8988T (cell line): ENCODE measurements at regions not wholly inside any gene's neighbourhood (a gene's known extent, or its start where the extent isn't known, plus 50 kb on each side); places are given as distances from the start of the nearest gene placed in this dataset.
"Not testable (repeated sequence)": the region's sequence is repeated elsewhere in the genome, so short reads cannot be mapped to it uniquely, and the experiment has no call there.

Source experiments
- DNase-seq: peaks from one replicate; pipeline ENCODE4 v3.0.0; 2011

- DNase-seq, result no peak
Measured at GRCh38 chr5:130549884-130550561, 615.0 kb downstream of the HINT1 start.

GRCh38 chr5:130546211-130546610, 618.8 kb downstream of the HINT1 start:
- DNase-seq, result no peak

GRCh38 chr5:130545291-130545690, 619.8 kb downstream of the HINT1 start:
- DNase-seq, result no peak

- DNase-seq, result no peak
Measured at GRCh38 chr5:130541617-130542221, 623.3 kb downstream of the HINT1 start.

- DNase-seq, result no peak
Measured at GRCh38 chr5:130536691-130537090, 628.4 kb downstream of the HINT1 start.

- DNase-seq, result no peak
Measured at GRCh38 chr5:130532786-130533185, 628.5 kb downstream of the CHSY3 start.

- DNase-seq, result no peak
Measured at GRCh38 chr5:130529511-130530485, 625.5 kb downstream of the CHSY3 start.

- DNase-seq, result no peak
Measured at GRCh38 chr5:130529111-130529510, 624.8 kb downstream of the CHSY3 start.

- no peak for DNase-seq
Measured at GRCh38 chr5:130528474-130528873, 624.2 kb downstream of the CHSY3 start.

GRCh38 chr5:130526708-130527107, 622.4 kb downstream of the CHSY3 start:
- DNase-seq, result no peak

GRCh38 chr5:130520211-130520610, 615.9 kb downstream of the CHSY3 start:
- DNase-seq, result no peak

- DNase-seq, result no peak
Measured at GRCh38 chr5:130514984-130515690, 610.9 kb downstream of the CHSY3 start.

- no peak for DNase-seq
Measured at GRCh38 chr5:130502702-130503101, 598.4 kb downstream of the CHSY3 start.

GRCh38 chr5:130501151-130501865, 597.0 kb downstream of the CHSY3 start:
- DNase-seq, result no peak

GRCh38 chr5:130500495-130500894, 596.2 kb downstream of the CHSY3 start:
- not testable (repeated sequence) for DNase-seq

- no peak for DNase-seq
Measured at GRCh38 chr5:130496215-130496614, 592.0 kb downstream of the CHSY3 start.

GRCh38 chr5:130488252-130488651, 584.0 kb downstream of the CHSY3 start:
- no peak for DNase-seq

- no peak for DNase-seq
Measured at GRCh38 chr5:130479045-130479804, 575.0 kb downstream of the CHSY3 start.

GRCh38 chr5:130476325-130476724, 572.1 kb downstream of the CHSY3 start:
- DNase-seq, result no peak

GRCh38 chr5:130462516-130462915, 558.3 kb downstream of the CHSY3 start:
- DNase-seq, result no peak

- no peak for DNase-seq
Measured at GRCh38 chr5:130455175-130455574, 550.9 kb downstream of the CHSY3 start.

GRCh38 chr5:130452744-130453143, 548.5 kb downstream of the CHSY3 start:
- no peak for DNase-seq
